HEK293 (cell line): ENCODE measurements at regions not wholly inside any gene's neighbourhood (a gene's known extent, or its start where the extent isn't known, plus 50 kb on each side); places are given as distances from the start of the nearest gene placed in this dataset.

Source experiments
- CTCF ChIA-PET: fragments of 350-600 bp; formaldehyde crosslinking; extraction: SDS; loops from one replicate; lab custom pipeline; 2021; ENCODE audit warnings: antibody characterized with exemption; lab: Yijun Ruan, JAX
- POLR2A ChIA-PET: fragments of 300-600 bp; formaldehyde crosslinking; extraction: SDS; loops from one replicate; lab custom pipeline; 2020; ENCODE audit warnings: antibody characterized with exemption, inconsistent platforms; lab: Yijun Ruan, JAX
- H3K27ac ChIP-seq: fragments of 200-500 bp; sonication (Bioruptor generic); 2 replicates; pipeline ENCODE4 v1.5.1; 2014; ENCODE audit warnings: low read depth, low read length, control low read depth, inconsistent platforms; ENCODE audit errors: extremely low read depth
- H3K36me3 ChIP-seq, 2 experiments: fragments of 200-500 bp in 1 of 2; sonication (Bioruptor generic) in 1 of 2; 1 replicate in 1 of 2; 2 replicates in 1 of 2; pipeline ENCODE4 v1.5.1; 2014 to 2017; ENCODE audit warnings: inconsistent platforms in 2 of 2, low read length in 2 of 2; ENCODE audit not compliant: control insufficient read depth in 2 of 2, insufficient read depth in 1 of 2
- H3K4me1 ChIP-seq: fragments of 200-500 bp; sonication (Bioruptor generic); 2 replicates; pipeline ENCODE4 v1.5.1; 2014; ENCODE audit warnings: mild to moderate bottlenecking, low read length, inconsistent platforms; ENCODE audit not compliant: control insufficient read depth, insufficient read depth
- H3K4me3 ChIP-seq: 2 replicates; pipeline ENCODE4 v1.5.1; 2011; ENCODE audit warnings: low read depth, mild to moderate bottlenecking, control low read depth, low read length, moderate library complexity
- H3K9me3 ChIP-seq: fragments of 200-500 bp; sonication (Bioruptor generic); 2 replicates; pipeline ENCODE4 v1.5.1; 2014; ENCODE audit warnings: low read depth, low read length, inconsistent platforms; ENCODE audit not compliant: control insufficient read depth, insufficient read depth
- KLF16 ChIP-seq: fragments of 450-650 bp; formaldehyde crosslinking; IDR thresholded peaks from 2 replicates; pipeline ENCODE4 v1.5.1; 2017; ENCODE audit warnings: missing biosample characterization, missing genetic modification characterization
- PBX3 ChIP-seq: sonication (generic); formaldehyde crosslinking; IDR thresholded peaks from 2 replicates; pipeline ENCODE4 v1.8.1; 2022; ENCODE audit warnings: mild to moderate bottlenecking, moderate library complexity, missing genetic modification reagents
- TSHZ1 ChIP-seq: fragments of 450-650 bp; formaldehyde crosslinking; IDR thresholded peaks from 2 replicates; pipeline ENCODE4 v1.5.1; 2016; ENCODE audit warnings: missing biosample characterization, missing genetic modification characterization, borderline replicate concordance
- ZBTB20 ChIP-seq: fragments of 450-650 bp; formaldehyde crosslinking; IDR thresholded peaks from 2 replicates; pipeline ENCODE4 v1.5.1; 2016; ENCODE audit warnings: missing biosample characterization, missing genetic modification characterization
- ZBTB21 ChIP-seq: fragments of 450-650 bp; formaldehyde crosslinking; IDR thresholded peaks from 2 replicates; pipeline ENCODE4 v1.5.1; 2017; ENCODE audit warnings: missing biosample characterization, missing genetic modification characterization
- ZBTB8A ChIP-seq: fragments of 450-650 bp; formaldehyde crosslinking; IDR thresholded peaks from 2 replicates; pipeline ENCODE4 v1.5.1; 2016; ENCODE audit warnings: missing biosample characterization, missing genetic modification characterization
- ZNF112 ChIP-seq: fragments of 450-650 bp; formaldehyde crosslinking; IDR thresholded peaks from 2 replicates; pipeline ENCODE4 v1.5.0; 2017; ENCODE audit warnings: missing biosample characterization, missing genetic modification characterization
- ZNF138 ChIP-seq: fragments of 450-650 bp; formaldehyde crosslinking; IDR thresholded peaks from 2 replicates; pipeline ENCODE4 v1.5.1; 2016; ENCODE audit warnings: missing biosample characterization, missing genetic modification characterization, borderline replicate concordance
- ZNF175 ChIP-seq: fragments of 450-650 bp; formaldehyde crosslinking; IDR thresholded peaks from 2 replicates; pipeline ENCODE4 v1.5.1; 2016; ENCODE audit warnings: missing biosample characterization, missing genetic modification characterization
- ZNF266 ChIP-seq: fragments of 450-650 bp; formaldehyde crosslinking; IDR thresholded peaks from 2 replicates; pipeline ENCODE4 v1.5.1; 2016; ENCODE audit warnings: missing biosample characterization, missing genetic modification characterization, low read depth
- ZNF302 ChIP-seq: fragments of 450-650 bp; formaldehyde crosslinking; IDR thresholded peaks from 2 replicates; pipeline ENCODE4 v1.5.1; 2016; ENCODE audit warnings: missing biosample characterization, missing genetic modification characterization, low read depth
- ZNF354C ChIP-seq: fragments of 450-650 bp; formaldehyde crosslinking; IDR thresholded peaks from 2 replicates; pipeline ENCODE4 v1.5.1; 2016; ENCODE audit warnings: missing biosample characterization, missing genetic modification characterization, low read depth, borderline replicate concordance
- ZNF394 ChIP-seq: fragments of 450-650 bp; formaldehyde crosslinking; IDR thresholded peaks from 2 replicates; pipeline ENCODE4 v1.5.1; 2016; ENCODE audit warnings: missing biosample characterization, missing genetic modification characterization, mild to moderate bottlenecking, moderate library complexity, borderline replicate concordance
- ZNF416 ChIP-seq: fragments of 450-650 bp; formaldehyde crosslinking; IDR thresholded peaks from 2 replicates; pipeline ENCODE4 v1.5.1; 2016; ENCODE audit warnings: missing biosample characterization, missing genetic modification characterization
- ZNF501 ChIP-seq: fragments of 450-650 bp; formaldehyde crosslinking; IDR thresholded peaks from 2 replicates; pipeline ENCODE4 v1.5.1; 2016; ENCODE audit warnings: missing biosample characterization, missing genetic modification characterization
- ZNF514 ChIP-seq: fragments of 450-650 bp; formaldehyde crosslinking; IDR thresholded peaks from 2 replicates; pipeline ENCODE4 v1.5.1; 2016; ENCODE audit warnings: missing biosample characterization, missing genetic modification characterization
- ZNF555 ChIP-seq: fragments of 450-650 bp; formaldehyde crosslinking; conservative IDR thresholded peaks from 2 replicates; pipeline ENCODE4 v1.5.1; 2017; ENCODE audit warnings: missing biosample characterization, mild to moderate bottlenecking, missing genetic modification characterization, inconsistent platforms
- ZNF571 ChIP-seq: fragments of 450-650 bp; formaldehyde crosslinking; IDR thresholded peaks from 2 replicates; pipeline ENCODE4 v1.5.0; 2017; ENCODE audit warnings: missing biosample characterization, missing genetic modification characterization
- ZNF596 ChIP-seq: fragments of 450-650 bp; IDR thresholded peaks from 2 replicates; pipeline ENCODE4 v1.5.0; 2018; ENCODE audit warnings: missing biosample characterization, mild to moderate bottlenecking, missing genetic modification characterization, moderate library complexity
- ZNF664 ChIP-seq: fragments of 450-650 bp; formaldehyde crosslinking; IDR thresholded peaks from 2 replicates; pipeline ENCODE4 v1.5.1; 2016; ENCODE audit warnings: missing biosample characterization, missing genetic modification characterization
- ZNF704 ChIP-seq: fragments of 450-650 bp; formaldehyde crosslinking; IDR thresholded peaks from 2 replicates; pipeline ENCODE4 v1.5.1; 2016; ENCODE audit warnings: missing biosample characterization, missing genetic modification characterization
- ZNF707 ChIP-seq: fragments of 450-650 bp; formaldehyde crosslinking; IDR thresholded peaks from 2 replicates; pipeline ENCODE4 v1.5.1; 2016; ENCODE audit warnings: missing biosample characterization, missing genetic modification characterization
- ZNF776 ChIP-seq: fragments of 450-650 bp; formaldehyde crosslinking; IDR thresholded peaks from 2 replicates; pipeline ENCODE4 v1.5.0; 2017; ENCODE audit warnings: missing biosample characterization, missing genetic modification characterization, borderline replicate concordance
- ZNF791 ChIP-seq: fragments of 450-650 bp; formaldehyde crosslinking; IDR thresholded peaks from 2 replicates; pipeline ENCODE4 v1.5.1; 2016; ENCODE audit warnings: missing biosample characterization, missing genetic modification characterization
- ZNF792 ChIP-seq: fragments of 450-650 bp; formaldehyde crosslinking; IDR thresholded peaks from 2 replicates; pipeline ENCODE4 v1.5.1; 2016; ENCODE audit warnings: missing biosample characterization, missing genetic modification characterization
- ZSCAN23 ChIP-seq: fragments of 450-650 bp; formaldehyde crosslinking; IDR thresholded peaks from 2 replicates; pipeline ENCODE4 v1.5.1; 2016; ENCODE audit warnings: missing biosample characterization, missing genetic modification characterization
- TF ChIP-seq, protein P1 (sequence below): fragments of 450-650 bp; formaldehyde crosslinking; IDR thresholded peaks from 2 replicates; pipeline ENCODE4 v1.5.1; 2016; ENCODE audit warnings: missing biosample characterization, missing genetic modification characterization

- TF ChIP-seq ZNF175: no peak
- no peak for TF ChIP-seq ZNF501 (tag by site-specific recombination)
- TF ChIP-seq ZNF791 (tag by site-specific recombination): no peak
- no peak for TF ChIP-seq ZNF394 (tag by site-specific recombination)
- TF ChIP-seq ZNF664 (tag by site-specific recombination): no peak
- no peak for TF ChIP-seq ZNF354C (tag by site-specific recombination)
- TF ChIP-seq ZNF138: no peak
- TF ChIP-seq ZBTB8A (tag by site-specific recombination): no peak
- TF ChIP-seq ZNF112 (tag by site-specific recombination): no peak
- Histone ChIP-seq H3K27ac (no peak overlapping the region), H3K36me3 (no peaks in the 10 kb centered on the region), H3K4me1 (no peaks in the 10 kb centered on the region), H3K9me3 (no peaks in the 10 kb centered on the region), H3K4me3 (no peak overlapping the region)
- ChIA-PET CTCF (no interaction called here), POLR2A (no interaction called here)
These were observed 181.3 kb downstream of the CBLN1 start for GRCh38 chr16:49100366-49100765.

GRCh38 chr16:49097964-49098363 is 183.7 kb downstream of the CBLN1 start:
- POLR2A ChIA-PET: no interaction called here
- Histone ChIP-seq H3K4me3 (no peak overlapping the region), H3K4me1 (no peaks in the 10 kb centered on the region), H3K27ac (no peak overlapping the region), H3K36me3 (no peaks in the 10 kb centered on the region), H3K9me3 (no peaks in the 10 kb centered on the region)
- CTCF ChIA-PET: interaction anchor here (0.6 kb wide), 1 partner anchor 13 kb away, joined by 4 read pairs; no protein-coding TSS in a partner anchor
- TF ChIP-seq KLF16 (tag by site-specific recombination) (no peak), ZNF555 (tag by site-specific recombination) (no peak), ZNF571 (tag by site-specific recombination) (no peak), ZNF704 (tag by site-specific recombination) (no peak), ZNF776 (no peak), ZBTB21 (tag by site-specific recombination) (no peak), ZNF266 (tag by site-specific recombination) (no peak), ZNF792 (tag by site-specific recombination) (no peak), ZNF394 (tag by site-specific recombination) (no peak), ZBTB20 (tag by site-specific recombination) (no peak), ZNF416 (no peak), ZNF514 (tag by site-specific recombination) (no peak), ZNF707 (no peak), ZNF302 (no peak), ZNF596 (tag by site-specific recombination) (no peak)

- Histone ChIP-seq H3K4me3 (no peak overlapping the region), H3K36me3 (no peaks in the 10 kb centered on the region), H3K4me1 (no peaks in the 10 kb centered on the region), H3K9me3 (no peaks in the 10 kb centered on the region), H3K27ac (no peak overlapping the region)
- CTCF ChIA-PET: no interaction called here
- POLR2A ChIA-PET: no interaction called here
- no peak for TF ChIP-seq ZSCAN23 (tag by site-specific recombination)
- no peak for TF ChIP-seq TSHZ1 (tag by site-specific recombination)
- TF ChIP-seq, protein P1, sequence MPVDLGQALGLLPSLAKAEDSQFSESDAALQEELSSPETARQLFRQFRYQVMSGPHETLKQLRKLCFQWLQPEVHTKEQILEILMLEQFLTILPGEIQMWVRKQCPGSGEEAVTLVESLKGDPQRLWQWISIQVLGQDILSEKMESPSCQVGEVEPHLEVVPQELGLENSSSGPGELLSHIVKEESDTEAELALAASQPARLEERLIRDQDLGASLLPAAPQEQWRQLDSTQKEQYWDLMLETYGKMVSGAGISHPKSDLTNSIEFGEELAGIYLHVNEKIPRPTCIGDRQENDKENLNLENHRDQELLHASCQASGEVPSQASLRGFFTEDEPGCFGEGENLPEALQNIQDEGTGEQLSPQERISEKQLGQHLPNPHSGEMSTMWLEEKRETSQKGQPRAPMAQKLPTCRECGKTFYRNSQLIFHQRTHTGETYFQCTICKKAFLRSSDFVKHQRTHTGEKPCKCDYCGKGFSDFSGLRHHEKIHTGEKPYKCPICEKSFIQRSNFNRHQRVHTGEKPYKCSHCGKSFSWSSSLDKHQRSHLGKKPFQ (tag by site-specific recombination): no peak
- TF ChIP-seq PBX3 (CRISPR knock-in tag): no peak
These were observed 185.3 kb downstream of the CBLN1 start for GRCh38 chr16:49096176-49096945.
